Left ventricle myocardium inferior (tissue), 1 donor: ENCODE measurements at regions not wholly inside any gene's neighbourhood (a gene's known extent, or its start where the extent isn't known, plus 50 kb on each side); places are given as distances from the start of the nearest gene placed in this dataset.

Experiments used
- DNase-seq: peaks from one replicate; pipeline ENCODE4 v3.0.0-alpha.2; 2020
- H3K27ac ChIP-seq: fragments of 200-600 bp; replicated peaks from 2 replicates; pipeline ENCODE4 v1.8.0; 2021
- H3K27me3 ChIP-seq: fragments of 200-600 bp; 2 replicates; pipeline ENCODE4 v1.8.0; 2021; ENCODE audit warnings: low read depth
- H3K36me3 ChIP-seq: fragments of 200-600 bp; 2 replicates; pipeline ENCODE4 v1.8.0; 2021
- H3K4me1 ChIP-seq: fragments of 200-600 bp; 2 replicates; pipeline ENCODE4 v1.8.0; 2021
- H3K4me3 ChIP-seq: fragments of 200-600 bp; 2 replicates; pipeline ENCODE4 v1.8.0; 2021; ENCODE audit warnings: mild to moderate bottlenecking, moderate library complexity
- H3K9me3 ChIP-seq: fragments of 200-600 bp; replicated peaks from 2 replicates; pipeline ENCODE4 v1.8.0; 2021
- CTCF ChIP-seq: fragments of 200-600 bp; IDR thresholded peaks from 2 replicates; pipeline ENCODE4 v1.8.0; 2021; ENCODE audit warnings: antibody characterized with exemption, mild to moderate bottlenecking, borderline replicate concordance
- intact Hi-C: fragments of 100-400 bp; cut with micrococcal nuclease; formaldehyde crosslinking; loops from one replicate; pipeline ENCODE4 v1.11.0; 2022
- donor health status: DM: no; HTN: yes; CAD: no; lungs with severe emphysema.

GRCh38 chr6:147131532-147132128 lies 72.6 kb upstream of the STXBP5 start:
- Histone ChIP-seq H3K4me3 (no peak overlapping the region), H3K9me3 (no peaks in the 10 kb centered on the region), H3K27ac (peak overlapping the region; percentile 41), H3K27me3 (no peaks in the 10 kb centered on the region), H3K36me3 (no peaks in the 10 kb centered on the region), H3K4me1 (peaks cover 22% of the 10 kb centered on the region)
- no peak for DNase-seq
- TF ChIP-seq CTCF = no peak
- intact Hi-C loops = no loop called here

DNA sequence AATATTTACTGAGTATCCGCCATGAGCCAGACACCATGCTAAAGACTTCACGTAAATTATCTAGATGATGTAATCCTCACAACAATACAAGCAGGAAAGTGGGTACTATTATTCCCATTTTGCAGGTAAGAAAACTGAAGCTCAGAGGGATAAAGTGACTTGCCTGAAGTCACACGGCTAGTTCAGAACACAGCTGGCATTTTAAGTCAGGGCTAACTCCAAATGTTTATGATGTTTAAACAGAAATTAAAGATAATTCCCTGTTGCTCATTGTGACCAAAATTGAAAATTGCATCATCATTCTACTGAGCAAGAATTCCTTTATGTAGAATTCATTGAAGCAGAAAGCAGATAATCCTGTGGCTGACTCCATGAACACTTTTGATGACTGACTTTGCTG lies 71.3 kb upstream of the STXBP5 start:
- intact Hi-C loops = no loop called here
- H3K27ac ChIP-seq = no peak overlapping the region
- no peak overlapping the region for H3K4me3 ChIP-seq
- H3K4me1 ChIP-seq = peaks cover 18% of the 10 kb centered on the region
- no peak for TF ChIP-seq CTCF
- H3K9me3 ChIP-seq = no peaks in the 10 kb centered on the region
- H3K27me3 ChIP-seq = no peaks in the 10 kb centered on the region
- H3K36me3 ChIP-seq = no peaks in the 10 kb centered on the region
- DNase-seq = no peak

DNA sequence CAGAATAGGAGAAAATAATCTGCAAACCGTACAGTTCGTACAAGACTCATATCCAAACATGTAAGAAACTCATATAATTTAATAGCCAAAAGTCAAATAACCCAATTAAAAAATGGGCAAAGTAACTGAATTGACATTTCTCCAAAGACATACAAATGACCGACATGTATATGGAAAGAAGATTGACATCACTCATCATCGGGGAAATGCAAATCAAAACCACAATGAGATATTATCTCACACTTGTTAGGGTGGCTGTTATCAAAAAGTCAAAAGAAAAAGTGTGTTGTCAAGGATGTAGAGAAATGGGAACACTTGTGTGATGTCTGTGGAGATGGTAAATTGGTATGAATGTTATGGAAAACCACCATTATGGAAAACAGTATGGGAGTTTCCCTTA lies 70.5 kb upstream of the STXBP5 start:
- Histone ChIP-seq H3K27me3 (no peaks in the 10 kb centered on the region), H3K36me3 (no peaks in the 10 kb centered on the region), H3K4me3 (no peak overlapping the region), H3K27ac (no peak overlapping the region), H3K4me1 (peaks cover 18% of the 10 kb centered on the region), H3K9me3 (no peaks in the 10 kb centered on the region)
- DNase-seq = no peak
- no peak for TF ChIP-seq CTCF
- intact Hi-C loops = no loop called here

- intact Hi-C loops = no loop called here
Observed at GRCh38 chr6:147135211-147135681, 69.0 kb upstream of the STXBP5 start.

GRCh38 chr6:147136057-147136456 lies 68.2 kb upstream of the STXBP5 start:
- H3K27ac ChIP-seq = no peak overlapping the region
- no peaks in the 10 kb centered on the region for H3K36me3 ChIP-seq
- H3K4me1 ChIP-seq = peaks cover 8% of the 10 kb centered on the region
- no peak overlapping the region for H3K4me3 ChIP-seq
- no peaks in the 10 kb centered on the region for H3K27me3 ChIP-seq
- no peaks in the 10 kb centered on the region for H3K9me3 ChIP-seq
- no peak for TF ChIP-seq CTCF
- intact Hi-C loops = no loop called here
- no peak for DNase-seq

More at GRCh38 chr6:147135211-147135681, 69.0 kb upstream of the STXBP5 start:
- H3K36me3 ChIP-seq = no peaks in the 10 kb centered on the region
- TF ChIP-seq CTCF = no peak
- peaks cover 16% of the 10 kb centered on the region for H3K4me1 ChIP-seq
- no peak for DNase-seq
- no peak overlapping the region for H3K27ac ChIP-seq
- H3K4me3 ChIP-seq = no peak overlapping the region
- no peaks in the 10 kb centered on the region for H3K9me3 ChIP-seq
- H3K27me3 ChIP-seq = no peaks in the 10 kb centered on the region
